Esophagus (tissue), 2 donors: ENCODE measurements at regions not wholly inside any gene's neighbourhood (a gene's known extent, or its start where the extent isn't known, plus 50 kb on each side); places are given as distances from the start of the nearest gene placed in this dataset.
"Not testable (repeated sequence)": the region's sequence is repeated elsewhere in the genome, so short reads cannot be mapped to it uniquely, and the experiment has no call there.

ENCODE experiments used
- H3K27ac ChIP-seq, 2 donors: one replicate each; pipeline ENCODE4 v1.5.1; 2013; ENCODE audit warnings: low read depth in 2 of 2, mild to moderate bottlenecking in 2 of 2, inconsistent platforms in 1 of 2, low read length in 1 of 2, moderate library complexity in 1 of 2
- H3K27me3 ChIP-seq, 2 donors: one replicate each; pipeline ENCODE4 v1.6.1; 2013; ENCODE audit warnings: low read length in 2 of 2, control low read depth in 1 of 2, mild to moderate bottlenecking in 1 of 2; ENCODE audit not compliant: insufficient read depth in 2 of 2, control insufficient read depth in 1 of 2
- H3K36me3 ChIP-seq, 2 donors: one replicate each; pipeline ENCODE4 v1.6.1; 2013; ENCODE audit warnings: low read length in 1 of 2; ENCODE audit not compliant: control insufficient read depth in 2 of 2, insufficient read depth in 2 of 2
- H3K4me1 ChIP-seq, 2 donors: one replicate each; pipeline ENCODE4 v1.6.1; 2013; ENCODE audit warnings: low read length in 1 of 2; ENCODE audit not compliant: control insufficient read depth in 2 of 2, insufficient read depth in 2 of 2
- H3K4me3 ChIP-seq, 2 donors: one replicate each; pipeline ENCODE4 v1.5.1; 2013; ENCODE audit warnings: low read length in 2 of 2, mild to moderate bottlenecking in 2 of 2, low read depth in 1 of 2, moderate library complexity in 1 of 2
- H3K9me3 ChIP-seq, 2 donors: one replicate each; pipeline ENCODE4 v1.6.1; 2013; ENCODE audit warnings: mild to moderate bottlenecking in 2 of 2, low read depth in 1 of 2, low read length in 1 of 2, moderate library complexity in 1 of 2; ENCODE audit not compliant: control insufficient read depth in 2 of 2, insufficient read depth in 1 of 2
- WGBS, 2 donors: extraction: QIAGEN DNeasy Blood & Tissue Kit; methylation state at CpG; one replicate each; pipeline ENCODE4 v1.1.7; 2013; 5-methylcytosine and 5-hydroxymethylcytosine counted together
- donor health status: healthy with polysubstance abuse.
- donor health status: Bipolar disorder and iron deficiency.

DNA sequence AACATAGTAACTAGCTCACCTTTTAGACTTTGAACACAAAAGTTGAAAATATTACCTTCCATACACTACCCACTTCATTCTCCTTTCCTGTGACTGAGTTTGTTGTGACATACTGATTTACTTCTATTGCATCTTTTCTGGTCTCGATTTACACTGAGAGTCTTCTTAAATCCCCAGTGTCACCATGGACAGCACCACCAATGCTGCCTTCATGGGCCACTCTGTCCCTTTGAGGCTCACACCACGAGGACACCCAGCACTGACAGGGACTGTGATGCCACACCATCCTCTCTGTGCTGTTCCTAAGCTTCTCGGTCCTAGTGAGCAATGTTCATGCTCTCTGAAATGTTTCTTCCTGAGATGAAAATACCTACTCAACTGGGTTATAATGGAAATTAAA lies 337.1 kb upstream of the IRAK1BP1 start:
- Histone ChIP-seq H3K27me3 (no peaks in the 10 kb centered on the region), H3K9me3 (no peaks in the 10 kb centered on the region), H3K36me3 (no peaks in the 10 kb centered on the region), H3K27ac (no peak overlapping the region), H3K4me3 (no peak overlapping the region), H3K4me1 (no peaks in the 10 kb centered on the region)
- WGBS, 2 donors: 53 to 56% methylated on average over 3 of the region's 3 CpGs

DNA sequence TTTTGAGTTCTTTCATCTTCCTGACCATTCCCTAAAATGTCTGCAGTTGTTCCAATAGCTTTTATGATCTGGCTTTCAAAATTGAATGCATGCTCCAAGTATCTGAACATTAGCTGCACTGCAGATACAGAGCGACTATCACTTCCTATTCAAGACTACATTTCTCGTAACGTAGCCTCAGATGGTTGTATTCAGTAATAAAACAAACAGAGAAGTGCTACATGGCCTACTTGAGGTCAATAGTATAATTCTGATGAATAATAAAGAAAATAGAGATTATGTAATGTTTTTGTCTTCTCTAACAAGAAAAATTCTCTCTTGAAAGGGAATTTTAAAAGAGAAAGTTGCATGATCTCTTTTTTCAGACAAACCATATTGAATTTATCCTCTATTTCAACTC lies 333.9 kb upstream of the IRAK1BP1 start:
- Histone ChIP-seq H3K9me3 (no peaks in the 10 kb centered on the region), H3K4me1 (no peaks in the 10 kb centered on the region), H3K4me3 (no peak overlapping the region), H3K27ac (no peak overlapping the region), H3K36me3 (no peaks in the 10 kb centered on the region), H3K27me3 (no peaks in the 10 kb centered on the region)
- WGBS, 2 donors: 73 to 79% methylated on average over 3 of the region's 3 CpGs

DNA sequence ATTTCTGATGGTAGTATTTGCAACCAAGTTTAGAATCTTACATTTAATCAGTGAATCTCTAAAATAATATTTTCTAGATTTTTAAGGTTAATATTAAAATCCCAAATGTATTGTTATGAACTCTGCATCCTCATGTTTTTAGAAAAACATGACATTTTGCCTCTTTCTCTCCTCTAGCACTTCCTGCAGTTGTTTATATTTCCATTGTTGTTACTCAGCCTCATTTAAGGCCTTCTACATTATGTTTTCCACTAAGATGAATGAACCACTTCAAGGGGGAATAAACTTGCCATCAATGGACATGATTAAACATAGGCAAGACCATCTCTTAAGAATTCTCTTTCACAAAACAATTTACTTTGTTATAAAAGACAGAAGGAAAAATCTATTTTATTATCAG lies 333.5 kb upstream of the IRAK1BP1 start:
- H3K27ac ChIP-seq: no peak overlapping the region
- no peak overlapping the region for H3K4me3 ChIP-seq
- H3K36me3 ChIP-seq: no peaks in the 10 kb centered on the region
- no peaks in the 10 kb centered on the region for H3K27me3 ChIP-seq
- H3K4me1 ChIP-seq: no peaks in the 10 kb centered on the region
- H3K9me3 ChIP-seq: no peaks in the 10 kb centered on the region

DNA sequence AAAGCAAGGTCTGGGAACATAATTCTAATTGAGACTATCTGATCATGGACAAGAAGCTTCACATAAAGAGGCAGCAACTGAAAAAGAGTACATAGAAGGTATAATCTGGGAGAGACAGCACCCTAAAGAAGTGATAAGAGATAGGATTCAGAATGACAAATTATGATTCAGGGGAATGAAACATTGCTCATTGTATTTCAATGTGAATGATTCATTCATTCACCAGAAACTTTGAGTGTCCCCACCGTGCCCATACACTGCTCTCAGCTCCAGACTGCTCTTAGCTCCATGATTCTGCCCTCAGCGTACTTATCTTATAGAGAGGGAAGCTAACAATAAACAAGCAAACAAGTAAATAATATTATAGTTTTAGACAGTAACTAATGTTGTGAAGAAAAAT lies 329.3 kb upstream of the IRAK1BP1 start:
- Histone ChIP-seq H3K9me3 (no peaks in the 10 kb centered on the region), H3K27me3 (no peaks in the 10 kb centered on the region), H3K4me3 (no peak overlapping the region), H3K4me1 (no peaks in the 10 kb centered on the region), H3K36me3 (no peaks in the 10 kb centered on the region), H3K27ac (no peak overlapping the region)
- 64 to 85% methylated on average over 2 of the region's 2 CpGs for WGBS, 2 donors

DNA sequence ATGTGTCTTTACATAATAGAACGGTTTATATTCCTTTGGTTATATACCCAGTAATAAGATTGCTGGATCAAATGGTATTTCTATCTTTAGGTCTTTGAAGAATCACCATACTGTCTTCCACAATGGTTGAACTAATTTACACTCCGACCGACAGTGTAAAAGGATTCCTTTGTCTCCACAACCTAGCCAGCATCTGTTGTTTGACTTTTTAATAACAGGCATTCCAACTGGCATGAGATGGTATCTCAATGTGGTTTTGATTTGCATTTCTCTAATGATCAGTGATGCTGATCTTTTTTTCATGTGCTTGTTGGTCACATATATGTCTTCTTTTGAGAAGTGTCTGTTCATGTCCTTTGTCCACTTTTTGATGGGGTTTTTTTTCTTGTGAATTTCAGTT lies 319.7 kb upstream of the IRAK1BP1 start:
- WGBS, 2 donors: 88 to 94% methylated on average over 3 of the region's 3 CpGs
- H3K4me1 ChIP-seq, H3K4me3 ChIP-seq, H3K9me3 ChIP-seq, H3K27ac ChIP-seq, H3K36me3 ChIP-seq, H3K27me3 ChIP-seq: not testable (repeated sequence)

DNA sequence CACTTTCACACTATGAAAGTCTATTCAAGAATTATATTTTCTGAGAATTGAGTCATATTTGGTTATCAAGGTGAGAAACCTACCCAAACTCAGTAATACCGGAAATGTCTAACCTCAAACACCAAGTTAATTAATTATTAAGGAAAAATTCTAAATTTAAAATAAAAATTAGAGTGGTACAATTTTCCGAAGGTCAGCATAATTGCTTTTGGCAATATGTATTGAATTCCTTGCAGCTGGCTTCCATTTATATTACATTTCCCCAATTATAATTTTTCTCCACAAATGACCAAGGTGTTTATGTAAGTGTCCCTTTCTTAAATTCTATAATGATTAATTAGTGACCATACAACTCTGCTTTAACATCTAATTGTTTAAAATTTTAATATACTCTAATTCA lies 316.0 kb upstream of the IRAK1BP1 start:
- no peaks in the 10 kb centered on the region for H3K36me3 ChIP-seq
- H3K27me3 ChIP-seq: no peaks in the 10 kb centered on the region
- 78 to 86% methylated on average over 2 of the region's 2 CpGs for WGBS, 2 donors

DNA sequence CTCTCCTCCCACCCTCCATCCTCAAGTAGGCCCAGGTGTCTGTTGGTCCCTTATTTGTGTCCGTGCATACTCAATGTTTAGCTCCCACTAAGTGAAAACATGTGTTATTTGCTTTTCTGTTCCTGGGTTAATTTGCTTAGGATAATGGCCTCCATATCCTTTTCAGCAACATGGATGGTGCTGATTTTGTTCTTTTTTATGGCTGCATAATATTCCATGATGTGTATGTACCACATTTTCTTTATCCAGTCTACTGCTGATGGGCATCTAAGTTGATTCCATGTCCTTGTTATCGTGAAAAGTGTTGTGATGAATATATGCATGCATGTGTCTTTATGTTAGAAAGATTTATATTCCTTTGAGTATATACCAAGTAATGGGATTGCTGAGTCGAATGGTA lies 314.9 kb upstream of the IRAK1BP1 start:
- Histone ChIP-seq H3K27ac (no peak overlapping the region), H3K36me3 (no peaks in the 10 kb centered on the region), H3K27me3 (no peaks in the 10 kb centered on the region), H3K4me1 (no peaks in the 10 kb centered on the region), H3K4me3 (no peak overlapping the region), H3K9me3 (no peaks in the 10 kb centered on the region)
- WGBS, 2 donors: 83 to 89% methylated on average over 3 of the region's 3 CpGs

More for the DNA sequence above, 316.0 kb upstream of the IRAK1BP1 start:
- Histone ChIP-seq H3K9me3 (no peaks in the 10 kb centered on the region), H3K4me1 (no peaks in the 10 kb centered on the region), H3K27ac (no peak overlapping the region), H3K4me3 (no peak overlapping the region)

DNA sequence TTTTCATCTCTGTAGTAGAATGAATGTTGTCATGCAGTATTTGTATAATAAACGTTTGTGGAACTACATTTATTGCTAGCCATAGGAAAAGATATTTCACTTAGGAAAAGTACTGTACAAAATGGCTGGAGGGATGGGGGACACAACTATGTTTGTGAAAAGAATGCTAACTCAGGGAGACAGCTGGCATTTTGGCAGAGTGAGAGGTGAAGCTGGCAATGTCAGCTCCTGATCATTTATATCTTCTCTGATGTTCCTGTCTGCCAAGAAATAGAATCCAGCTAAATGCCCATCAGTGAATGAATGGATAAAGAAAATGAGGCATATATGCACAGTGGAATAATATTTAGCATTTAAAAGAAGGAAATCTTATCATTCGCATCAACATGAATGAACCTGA lies 313.0 kb upstream of the IRAK1BP1 start:
- Histone ChIP-seq H3K36me3 (no peaks in the 10 kb centered on the region), H3K9me3 (no peaks in the 10 kb centered on the region), H3K27ac (no peak overlapping the region), H3K27me3 (no peaks in the 10 kb centered on the region), H3K4me1 (no peaks in the 10 kb centered on the region), H3K4me3 (no peak overlapping the region)
- WGBS, 2 donors: 71 to 80% methylated on average over 2 of the region's 2 CpGs

DNA sequence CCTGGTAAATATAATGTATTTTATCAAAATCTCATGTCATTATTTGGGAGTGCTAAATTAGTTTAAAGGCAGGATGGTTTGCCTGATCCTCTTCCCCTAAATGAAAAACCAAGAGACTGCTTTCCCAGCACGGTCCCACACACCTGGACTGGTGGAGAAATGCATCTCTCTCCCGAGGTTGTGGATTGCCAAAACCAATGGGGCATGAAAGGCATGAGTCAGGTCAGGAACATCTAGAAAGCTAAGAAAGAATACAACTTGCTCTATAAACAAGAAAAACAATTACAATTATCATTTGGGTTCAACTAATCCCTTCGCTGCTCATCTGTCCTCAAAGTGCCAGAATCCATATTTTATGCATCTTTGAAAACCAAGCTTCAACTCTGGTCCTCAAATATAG lies 308.3 kb upstream of the IRAK1BP1 start:
- Histone ChIP-seq H3K27ac (no peak overlapping the region), H3K36me3 (no peaks in the 10 kb centered on the region), H3K9me3 (no peaks in the 10 kb centered on the region), H3K4me1 (no peaks in the 10 kb centered on the region), H3K4me3 (no peak overlapping the region), H3K27me3 (no peaks in the 10 kb centered on the region)
- WGBS, 2 donors: 62 to 78% methylated on average over 3 of the region's 3 CpGs

DNA sequence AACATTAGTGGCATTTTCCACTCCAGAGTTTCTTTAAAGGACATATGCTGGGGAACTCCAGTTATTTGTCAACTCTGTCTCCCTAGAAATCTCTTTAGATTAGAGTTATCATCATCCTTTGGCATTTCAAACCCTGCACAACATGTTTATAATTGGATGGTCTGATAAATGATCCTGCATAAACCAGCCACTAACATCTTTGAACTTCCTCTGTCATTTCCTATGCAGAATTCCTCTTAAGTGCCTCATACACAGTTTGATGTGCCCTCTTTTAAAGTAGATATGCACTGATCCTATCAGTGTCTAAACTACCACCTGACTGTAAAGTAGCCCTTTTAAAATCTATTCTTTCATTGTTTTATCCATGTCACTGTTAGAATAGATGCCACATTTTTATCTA lies 306.3 kb upstream of the IRAK1BP1 start:
- Histone ChIP-seq H3K9me3 (no peaks in the 10 kb centered on the region), H3K4me1 (no peaks in the 10 kb centered on the region), H3K4me3 (no peak overlapping the region), H3K27me3 (no peaks in the 10 kb centered on the region), H3K27ac (no peak overlapping the region), H3K36me3 (no peaks in the 10 kb centered on the region)
